Transverse colon (tissue), 4 donors: ENCODE measurements at regions not wholly inside any gene's neighbourhood (a gene's known extent, or its start where the extent isn't known, plus 50 kb on each side); places are given as distances from the start of the nearest gene placed in this dataset.

Source experiments
- EP300 ChIP-seq: sonication (generic); formaldehyde crosslinking; IDR thresholded peaks from one replicate; pipeline ENCODE4 v1.6.1; 2017; ENCODE audit warnings: antibody characterized with exemption, low read depth
- POLR2A ChIP-seq: fragments of 450-650 bp; IDR thresholded peaks from one replicate; pipeline ENCODE4 v1.6.1; 2016; ENCODE audit warnings: antibody characterized with exemption, mild to moderate bottlenecking, moderate library complexity
- POLR2AphosphoS5 ChIP-seq, 3 donors: sonication (generic); formaldehyde crosslinking; IDR thresholded peaks; one replicate each; pipeline ENCODE4 v1.6.1; 2016; ENCODE audit warnings: antibody characterized with exemption in 3 of 3
- TF ChIP-seq, protein P1 (sequence below), 5 experiments: fragments of 200-600 bp in 3 of 5; fragments of 450-650 bp in 2 of 5; sonication (generic) in 3 of 5; IDR thresholded peaks; 1 replicate in 2 of 5; 2 replicates in 3 of 5; pipeline ENCODE4 v1.5.1; 2016 to 2017; ENCODE audit warnings: antibody characterized with exemption in 5 of 5, inconsistent platforms in 3 of 5, mild to moderate bottlenecking in 2 of 5, moderate library complexity in 1 of 5

DNA sequence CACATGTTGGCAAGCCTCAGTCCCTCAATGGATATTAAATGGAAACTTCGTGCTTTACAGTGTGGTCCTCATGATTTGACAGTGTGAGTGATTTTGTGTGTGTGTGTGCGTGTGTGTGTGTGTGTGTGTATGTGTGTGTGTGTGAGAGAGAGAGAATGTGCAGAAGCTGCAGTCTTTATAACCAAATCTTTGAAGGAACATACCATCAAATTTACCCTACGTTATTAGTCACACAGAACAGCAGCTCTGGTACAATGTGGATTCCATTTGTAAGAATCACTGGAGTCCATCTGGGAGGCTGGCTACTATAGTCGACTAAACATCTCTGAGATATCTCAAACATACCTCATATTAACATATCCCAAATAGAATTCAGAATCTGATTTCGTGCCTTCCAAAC is 928.0 kb upstream of the POT1 start:
- TF ChIP-seq, protein P1, sequence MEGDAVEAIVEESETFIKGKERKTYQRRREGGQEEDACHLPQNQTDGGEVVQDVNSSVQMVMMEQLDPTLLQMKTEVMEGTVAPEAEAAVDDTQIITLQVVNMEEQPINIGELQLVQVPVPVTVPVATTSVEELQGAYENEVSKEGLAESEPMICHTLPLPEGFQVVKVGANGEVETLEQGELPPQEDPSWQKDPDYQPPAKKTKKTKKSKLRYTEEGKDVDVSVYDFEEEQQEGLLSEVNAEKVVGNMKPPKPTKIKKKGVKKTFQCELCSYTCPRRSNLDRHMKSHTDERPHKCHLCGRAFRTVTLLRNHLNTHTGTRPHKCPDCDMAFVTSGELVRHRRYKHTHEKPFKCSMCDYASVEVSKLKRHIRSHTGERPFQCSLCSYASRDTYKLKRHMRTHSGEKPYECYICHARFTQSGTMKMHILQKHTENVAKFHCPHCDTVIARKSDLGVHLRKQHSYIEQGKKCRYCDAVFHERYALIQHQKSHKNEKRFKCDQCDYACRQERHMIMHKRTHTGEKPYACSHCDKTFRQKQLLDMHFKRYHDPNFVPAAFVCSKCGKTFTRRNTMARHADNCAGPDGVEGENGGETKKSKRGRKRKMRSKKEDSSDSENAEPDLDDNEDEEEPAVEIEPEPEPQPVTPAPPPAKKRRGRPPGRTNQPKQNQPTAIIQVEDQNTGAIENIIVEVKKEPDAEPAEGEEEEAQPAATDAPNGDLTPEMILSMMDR (IDR thresholded peaks at IDR 0.05) = no peak
- TF ChIP-seq POLR2A (no peak), POLR2AphosphoS5 (IDR thresholded peaks at IDR 0.05) (no peak), EP300 (no peak)
